Islet precursor cell (in vitro differentiated cells): ENCODE measurements at regions not wholly inside any gene's neighbourhood (a gene's known extent, or its start where the extent isn't known, plus 50 kb on each side); places are given as distances from the start of the nearest gene placed in this dataset.

Experiments
- DNase-seq: peaks from one replicate; pipeline ENCODE4 v3.0.0-alpha.2; 2018

- no peak for DNase-seq
Measured at GRCh38 chr7:19437446-19437845, 271.4 kb downstream of the POLR1F start.

GRCh38 chr7:19427944-19428343 is 280.9 kb downstream of the POLR1F start:
- no peak for DNase-seq

- no peak for DNase-seq
Measured at GRCh38 chr7:19421861-19422260, 276.6 kb upstream of the FERD3L start.

GRCh38 chr7:19417231-19417630 is 272.0 kb upstream of the FERD3L start:
- DNase-seq = no peak

- DNase-seq = no peak
Measured at GRCh38 chr7:19415123-19415522, 269.9 kb upstream of the FERD3L start.

- DNase-seq = no peak
Measured at GRCh38 chr7:19413443-19413965, 268.3 kb upstream of the FERD3L start.

- no peak for DNase-seq
Measured at GRCh38 chr7:19410691-19411090, 265.5 kb upstream of the FERD3L start.

GRCh38 chr7:19410106-19410505 is 264.9 kb upstream of the FERD3L start:
- DNase-seq = no peak

- DNase-seq = no peak
Measured at GRCh38 chr7:19408706-19409220, 263.5 kb upstream of the FERD3L start.

- no peak for DNase-seq
Measured at GRCh38 chr7:19407270-19407669, 262.0 kb upstream of the FERD3L start.

- DNase-seq = no peak
Measured at GRCh38 chr7:19405541-19405940, 260.3 kb upstream of the FERD3L start.

- DNase-seq = peak; percentile 87
Measured at GRCh38 chr7:19404912-19405329, 259.7 kb upstream of the FERD3L start.

GRCh38 chr7:19403691-19404090 is 258.5 kb upstream of the FERD3L start:
- no peak for DNase-seq

GRCh38 chr7:19401461-19401860 is 256.2 kb upstream of the FERD3L start:
- no peak for DNase-seq

GRCh38 chr7:19400758-19401254 is 255.6 kb upstream of the FERD3L start:
- no peak for DNase-seq

- DNase-seq = no peak
Measured at GRCh38 chr7:19397911-19398310, 252.7 kb upstream of the FERD3L start.

GRCh38 chr7:19392246-19392645 is 247.0 kb upstream of the FERD3L start:
- DNase-seq = no peak

GRCh38 chr7:19390795-19391194 is 245.6 kb upstream of the FERD3L start:
- no peak for DNase-seq

- no peak for DNase-seq
Measured at GRCh38 chr7:19381321-19381720, 236.1 kb upstream of the FERD3L start.

GRCh38 chr7:19378345-19378714 is 233.1 kb upstream of the FERD3L start:
- no peak for DNase-seq

GRCh38 chr7:19377611-19378344 is 232.6 kb upstream of the FERD3L start:
- DNase-seq = no peak

- no peak for DNase-seq
Measured at GRCh38 chr7:19376538-19376937, 231.3 kb upstream of the FERD3L start.

GRCh38 chr7:19375976-19376375 is 230.8 kb upstream of the FERD3L start:
- no peak for DNase-seq

- no peak for DNase-seq
Measured at GRCh38 chr7:19373334-19373733, 228.1 kb upstream of the FERD3L start.

- no peak for DNase-seq
Measured at GRCh38 chr7:19369806-19370205, 224.6 kb upstream of the FERD3L start.
